ENCODE measurements at regions not wholly inside any gene's neighbourhood (a gene's known extent, or its start where the extent isn't known, plus 50 kb on each side); places are given as distances from the start of the nearest gene placed in this dataset.

GRCh38 chr6:4364711-4365110 is 229.3 kb upstream of the ECI2 start:
- Histone ChIP-seq H4K91ac (ENCODE audit: low read depth, low read length, poor library complexity) (no peak overlapping the region), H2BK5ac (ENCODE audit: low read length) (no peak overlapping the region), H2BK120ac (ENCODE audit: low read depth, low read length) (no peak overlapping the region), H3K27ac (replicated peaks; ENCODE audit: low read length) (no peak overlapping the region), H3K4me1 (ENCODE audit: control insufficient read depth in 2 of 2, insufficient read depth in 1 of 2, low read depth in 1 of 2, low read length in 2 of 2) (peaks cover 2 to 3% of the 10 kb centered on the region in 2 donors), H3K9me3 (replicated peaks in 1 of 2; ENCODE audit: control insufficient read depth in 2 of 2, insufficient read depth in 1 of 2, low read depth in 1 of 2, low read length in 2 of 2) (peaks cover 0 to 2% of the 10 kb centered on the region in 2 donors), H4K8ac (ENCODE audit: low read depth, low read length) (no peak overlapping the region), H3K4me3 (ENCODE audit: low read length in 2 of 2) (no peak overlapping the region), H2BK12ac (ENCODE audit: low read length) (no peak overlapping the region), H2AFZ (ENCODE audit: low read length) (no peak overlapping the region), H3K36me3 (replicated peaks in 1 of 2; ENCODE audit: control insufficient read depth in 2 of 2, insufficient read depth in 2 of 2, low read length in 2 of 2) (no peaks in the 10 kb centered on the region), H2BK15ac (ENCODE audit: low read length) (no peak overlapping the region), H3K9ac (ENCODE audit: low read depth, low read length, poor library complexity) (no peak overlapping the region), H3K18ac (ENCODE audit: low read length) (no peak overlapping the region), H3K79me1 (ENCODE audit: low read depth, low read length) (no peaks in the 10 kb centered on the region), H3K4ac (ENCODE audit: low read length) (no peak overlapping the region), H3K23ac (ENCODE audit: low read depth, low read length, poor library complexity) (no peak overlapping the region), H3K27me3 (ENCODE audit: control insufficient read depth in 3 of 3, insufficient read depth in 3 of 3, low read depth in 1 of 3, low read length in 3 of 3) (no peaks in the 10 kb centered on the region), H3K14ac (ENCODE audit: low read length) (no peak overlapping the region), H2AK5ac (ENCODE audit: low read depth, low read length) (no peak overlapping the region), H3K4me2 (ENCODE audit: insufficient read depth, low read length, poor library complexity, severe bottlenecking) (no peak overlapping the region)
- no peak for DNase-seq (ENCODE audit: low spot score)

GRCh38 chr6:4364172-4364571 is 228.8 kb upstream of the ECI2 start:
- Histone ChIP-seq H3K14ac (ENCODE audit: low read length) (no peak overlapping the region), H3K27ac (replicated peaks; ENCODE audit: low read length) (no peak overlapping the region), H2BK120ac (ENCODE audit: low read depth, low read length) (no peak overlapping the region), H2BK12ac (ENCODE audit: low read length) (no peak overlapping the region), H4K91ac (ENCODE audit: low read depth, low read length, poor library complexity) (no peak overlapping the region), H3K79me1 (ENCODE audit: low read depth, low read length) (no peaks in the 10 kb centered on the region), H3K23ac (ENCODE audit: low read depth, low read length, poor library complexity) (no peak overlapping the region), H2BK15ac (ENCODE audit: low read length) (no peak overlapping the region), H3K4me2 (ENCODE audit: insufficient read depth, low read length, poor library complexity, severe bottlenecking) (no peak overlapping the region), H4K8ac (ENCODE audit: low read depth, low read length) (no peak overlapping the region), H3K9me3 (replicated peaks in 1 of 2; ENCODE audit: control insufficient read depth in 2 of 2, insufficient read depth in 1 of 2, low read depth in 1 of 2, low read length in 2 of 2) (no peaks in the 10 kb centered on the region), H3K4me3 (ENCODE audit: low read length in 2 of 2) (no peak overlapping the region), H3K4ac (ENCODE audit: low read length) (no peak overlapping the region), H2AK5ac (ENCODE audit: low read depth, low read length) (no peak overlapping the region), H2BK5ac (ENCODE audit: low read length) (no peak overlapping the region), H3K18ac (ENCODE audit: low read length) (no peak overlapping the region), H3K9ac (ENCODE audit: low read depth, low read length, poor library complexity) (no peak overlapping the region), H2AFZ (ENCODE audit: low read length) (no peak overlapping the region), H3K27me3 (ENCODE audit: control insufficient read depth in 3 of 3, insufficient read depth in 3 of 3, low read depth in 1 of 3, low read length in 3 of 3) (no peaks in the 10 kb centered on the region), H3K4me1 (ENCODE audit: control insufficient read depth in 2 of 2, insufficient read depth in 1 of 2, low read depth in 1 of 2, low read length in 2 of 2) (peaks cover 2 to 3% of the 10 kb centered on the region in 2 donors), H3K36me3 (replicated peaks in 1 of 2; ENCODE audit: control insufficient read depth in 2 of 2, insufficient read depth in 2 of 2, low read length in 2 of 2) (no peaks in the 10 kb centered on the region)
- DNase-seq (ENCODE audit: low spot score) = no peak

- H3K23ac ChIP-seq (ENCODE audit: low read depth, low read length, poor library complexity) = no peak overlapping the region
- no peak overlapping the region for H2AK5ac ChIP-seq (ENCODE audit: low read depth, low read length)
- H3K14ac ChIP-seq (ENCODE audit: low read length) = no peak overlapping the region
- no peak overlapping the region for H3K4me2 ChIP-seq (ENCODE audit: insufficient read depth, low read length, poor library complexity, severe bottlenecking)
- H2BK12ac ChIP-seq (ENCODE audit: low read length) = no peak overlapping the region
- no peaks in the 10 kb centered on the region for H3K36me3 ChIP-seq (replicated peaks in 1 of 2; ENCODE audit: control insufficient read depth in 2 of 2, insufficient read depth in 2 of 2, low read length in 2 of 2)
- no peaks in the 10 kb centered on the region for H3K9me3 ChIP-seq (replicated peaks in 1 of 2; ENCODE audit: control insufficient read depth in 2 of 2, insufficient read depth in 1 of 2, low read depth in 1 of 2, low read length in 2 of 2)
- H3K27me3 ChIP-seq (ENCODE audit: control insufficient read depth in 3 of 3, insufficient read depth in 3 of 3, low read depth in 1 of 3, low read length in 3 of 3) = no peaks in the 10 kb centered on the region
- no peak overlapping the region for H4K8ac ChIP-seq (ENCODE audit: low read depth, low read length)
- no peak overlapping the region for H2BK5ac ChIP-seq (ENCODE audit: low read length)
- H3K4me3 ChIP-seq (ENCODE audit: low read length in 2 of 2) = no peak overlapping the region
- no peak overlapping the region for H4K91ac ChIP-seq (ENCODE audit: low read depth, low read length, poor library complexity)
- no peak overlapping the region for H2BK120ac ChIP-seq (ENCODE audit: low read depth, low read length)
- peaks cover 5 to 6% of the 10 kb centered on the region in 2 donors for H3K4me1 ChIP-seq (ENCODE audit: control insufficient read depth in 2 of 2, insufficient read depth in 1 of 2, low read depth in 1 of 2, low read length in 2 of 2)
- WGBS, 2 donors (ENCODE audit: extremely low coverage in 2 of 2, insufficient read length in 2 of 2, insufficient replicate concordance in 1 of 2) = no CpG with 5 or more reads among the region's 6 CpGs
- no peak overlapping the region for H2BK15ac ChIP-seq (ENCODE audit: low read length)
- no peak overlapping the region for H2AFZ ChIP-seq (ENCODE audit: low read length)
- no peaks in the 10 kb centered on the region for H3K79me1 ChIP-seq (ENCODE audit: low read depth, low read length)
- no peak overlapping the region for H3K9ac ChIP-seq (ENCODE audit: low read depth, low read length, poor library complexity)
- no peak overlapping the region for H3K18ac ChIP-seq (ENCODE audit: low read length)
- H3K4ac ChIP-seq (ENCODE audit: low read length) = no peak overlapping the region
- DNase-seq (ENCODE audit: low spot score) = no peak
- no peak overlapping the region for H3K27ac ChIP-seq (replicated peaks; ENCODE audit: low read length)
Observed at GRCh38 chr6:4363656-4364055, 228.3 kb upstream of the ECI2 start.

- H3K79me1 ChIP-seq (ENCODE audit: low read depth, low read length) = no peaks in the 10 kb centered on the region
- no peak overlapping the region for H3K14ac ChIP-seq (ENCODE audit: low read length)
- no peak overlapping the region for H3K23ac ChIP-seq (ENCODE audit: low read depth, low read length, poor library complexity)
- no peak overlapping the region for H3K9ac ChIP-seq (ENCODE audit: low read depth, low read length, poor library complexity)
- H3K4me3 ChIP-seq (ENCODE audit: low read length in 2 of 2) = no peak overlapping the region
- H3K36me3 ChIP-seq (replicated peaks in 1 of 2; ENCODE audit: control insufficient read depth in 2 of 2, insufficient read depth in 2 of 2, low read length in 2 of 2) = no peaks in the 10 kb centered on the region
- WGBS, 2 donors (ENCODE audit: extremely low coverage in 2 of 2, insufficient read length in 2 of 2, insufficient replicate concordance in 1 of 2) = no CpG with 5 or more reads among the region's 4 CpGs
- no peak overlapping the region for H2AK5ac ChIP-seq (ENCODE audit: low read depth, low read length)
- no peaks in the 10 kb centered on the region for H3K27me3 ChIP-seq (ENCODE audit: control insufficient read depth in 3 of 3, insufficient read depth in 3 of 3, low read depth in 1 of 3, low read length in 3 of 3)
- DNase-seq (ENCODE audit: low spot score) = no peak
- H2BK5ac ChIP-seq (ENCODE audit: low read length) = no peak overlapping the region
- H3K9me3 ChIP-seq (replicated peaks in 1 of 2; ENCODE audit: control insufficient read depth in 2 of 2, insufficient read depth in 1 of 2, low read depth in 1 of 2, low read length in 2 of 2) = no peaks in the 10 kb centered on the region
- H3K4me1 ChIP-seq (ENCODE audit: control insufficient read depth in 2 of 2, insufficient read depth in 1 of 2, low read depth in 1 of 2, low read length in 2 of 2) = peaks cover 8 to 9% of the 10 kb centered on the region in 2 donors
- H2BK15ac ChIP-seq (ENCODE audit: low read length) = no peak overlapping the region
- no peak overlapping the region for H2BK12ac ChIP-seq (ENCODE audit: low read length)
- no peak overlapping the region for H2BK120ac ChIP-seq (ENCODE audit: low read depth, low read length)
- no peak overlapping the region for H4K91ac ChIP-seq (ENCODE audit: low read depth, low read length, poor library complexity)
- no peak overlapping the region for H3K27ac ChIP-seq (replicated peaks; ENCODE audit: low read length)
- no peak overlapping the region for H4K8ac ChIP-seq (ENCODE audit: low read depth, low read length)
- H3K4ac ChIP-seq (ENCODE audit: low read length) = no peak overlapping the region
- no peak overlapping the region for H2AFZ ChIP-seq (ENCODE audit: low read length)
- H3K4me2 ChIP-seq (ENCODE audit: insufficient read depth, low read length, poor library complexity, severe bottlenecking) = no peak overlapping the region
- H3K18ac ChIP-seq (ENCODE audit: low read length) = no peak overlapping the region
Observed at GRCh38 chr6:4362326-4362725, 227.0 kb upstream of the ECI2 start.

All from neuronal stem cell (in vitro differentiated cells).